Tibial nerve (tissue), 3 donors: ENCODE measurements at regions not wholly inside any gene's neighbourhood (a gene's known extent, or its start where the extent isn't known, plus 50 kb on each side); places are given as distances from the start of the nearest gene placed in this dataset.

Source experiments
- CTCF ChIP-seq, 5 experiments: fragments of 200-600 bp in 3 of 5; fragments of 450-650 bp in 2 of 5; sonication (generic) in 3 of 5; IDR thresholded peaks; one replicate each; pipeline ENCODE4 v1.5.1; 2016 to 2019; ENCODE audit warnings: antibody characterized with exemption in 5 of 5, mild to moderate bottlenecking in 3 of 5, moderate library complexity in 2 of 5
- POLR2A ChIP-seq, 2 donors: fragments of 450-650 bp; IDR thresholded peaks; one replicate each; pipeline ENCODE4 v1.6.1; 2017; ENCODE audit warnings: antibody characterized with exemption in 2 of 2, mild to moderate bottlenecking in 2 of 2, moderate library complexity in 2 of 2

DNA sequence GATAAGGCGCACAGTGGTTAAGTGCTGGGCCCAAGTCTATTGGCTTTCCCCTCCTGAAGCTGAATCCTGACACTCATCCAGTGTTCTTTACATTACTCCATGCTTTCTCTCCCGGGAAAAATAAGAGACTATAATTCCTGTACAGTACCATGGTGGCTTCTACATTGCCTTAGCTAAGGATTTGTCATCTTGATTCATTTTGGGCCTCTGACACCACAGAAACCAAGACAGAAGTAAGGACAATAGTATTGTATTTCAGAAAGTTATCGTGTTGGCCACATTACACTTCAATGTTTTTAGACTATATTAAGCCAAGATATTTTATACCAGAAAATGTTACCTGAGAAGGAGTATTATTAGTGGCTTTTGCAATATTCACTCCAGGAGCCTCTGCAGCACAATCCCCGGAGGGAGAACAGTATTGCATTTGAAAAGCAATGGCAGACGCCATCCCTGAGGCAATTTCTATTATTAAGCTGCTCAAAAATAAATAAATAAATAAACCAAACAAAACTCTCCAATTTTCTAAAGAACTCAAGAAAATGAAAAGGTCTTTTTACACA, 267.9 kb downstream of the ENC1 start:
- TF ChIP-seq CTCF (IDR thresholded peaks at IDR 0.05) (no peak), POLR2A (IDR thresholded peaks at IDR 0.05) (no peak)
